ENCODE measurements at regions not wholly inside any gene's neighbourhood (a gene's known extent, or its start where the extent isn't known, plus 50 kb on each side); places are given as distances from the start of the nearest gene placed in this dataset.

DNA sequence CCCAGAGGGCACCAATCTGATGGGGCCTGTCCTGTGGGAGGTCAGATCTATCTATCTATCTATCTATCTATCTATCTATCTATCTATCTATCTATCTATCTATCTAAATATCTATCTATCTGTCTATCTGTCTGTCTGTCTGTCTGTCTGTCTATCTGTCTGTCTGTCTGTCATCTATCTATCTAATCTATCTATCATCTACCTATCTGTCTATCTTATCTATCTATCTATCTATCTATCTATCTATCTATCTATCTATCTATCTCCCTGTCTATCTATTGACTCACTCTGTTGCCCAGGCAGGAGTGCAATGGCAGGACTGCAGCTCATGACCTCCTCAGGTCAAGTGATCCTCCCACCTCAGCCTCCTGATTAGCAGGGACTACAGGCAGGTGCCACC is 155.7 kb upstream of the STX18 start:
- TF ChIP-seq CTCF (conservative IDR thresholded peaks at IDR 0.05) (no peak), ZFX (IDR thresholded peaks at IDR 0.05) (no peak)
